ENCODE measurements at regions not wholly inside any gene's neighbourhood (a gene's known extent, or its start where the extent isn't known, plus 50 kb on each side); places are given as distances from the start of the nearest gene placed in this dataset.

- TF ChIP-seq REST (IDR thresholded peaks at IDR 0.05; ENCODE audit: unreplicated experiment), result no peak
- no peak for TF ChIP-seq EZH2 (IDR thresholded peaks at IDR 0.05; ENCODE audit: low read depth, unreplicated experiment)
- TF ChIP-seq EZH2phosphoT487 (IDR thresholded peaks at IDR 0.05; ENCODE audit: unreplicated experiment), result no peak
- TF ChIP-seq CTCF (conservative IDR thresholded peaks at IDR 0.05; ENCODE audit: low read depth in 2 of 2), result no peak
- no peak for TF ChIP-seq ZNF114 (CRISPR knock-in tag; IDR thresholded peaks at IDR 0.05)
- no peak for TF ChIP-seq ETS1 (IDR thresholded peaks at IDR 0.05)
Observed at GRCh38 chr3:144286235-144286910, 314.8 kb downstream of the DIPK2A start (continued).

GRCh38 chr3:144287001-144287400 lies 315.4 kb downstream of the DIPK2A start:
- H3K4me1 ChIP-seq (ENCODE audit: insufficient read depth), result no peaks in the 10 kb centered on the region
- no peak overlapping the region for H3K27ac ChIP-seq (ENCODE audit: low read depth)
- no peaks in the 10 kb centered on the region for H3F3A ChIP-seq (replicated peaks; ENCODE audit: low read depth)
- Mint-ChIP-seq H3K4me1 (peaks cover 3% of the 10 kb centered on the region; the same call in 1 of the 3 replicates), H3K27me3 (ENCODE audit: insufficient read depth, low read depth, poor library complexity) (no peaks in the 10 kb centered on the region), H3K9me3 (no peaks in the 10 kb centered on the region; the same call in 2 of the 3 replicates), H3K36me3 (ENCODE audit: low read depth) (no peaks in the 10 kb centered on the region), H3K4me3 (no peak overlapping the region), H3K27ac (no peak overlapping the region)
- no peaks in the 10 kb centered on the region for H3K79me2 ChIP-seq (replicated peaks; ENCODE audit: insufficient read depth)
- no peak for ATAC-seq
- no peak overlapping the region for H3K4me2 ChIP-seq
- H3K36me3 ChIP-seq (ENCODE audit: insufficient read depth), result no peaks in the 10 kb centered on the region
- no peak overlapping the region for H2AFZ ChIP-seq
- H3K27me3 ChIP-seq (ENCODE audit: insufficient read depth), result no peaks in the 10 kb centered on the region
- no peaks in the 10 kb centered on the region for H3K9me2 ChIP-seq (ENCODE audit: insufficient read depth)
- no peak for DNase-seq (ENCODE audit: low spot score)
- H3K4me3 ChIP-seq, result no peak overlapping the region
- H4K20me1 ChIP-seq (replicated peaks; ENCODE audit: insufficient read depth), result no peaks in the 10 kb centered on the region
- TF ChIP-seq JUNB (IDR thresholded peaks at IDR 0.05; ENCODE audit: unreplicated experiment), result no peak
- TF ChIP-seq ETS1 (IDR thresholded peaks at IDR 0.05), result no peak
- TF ChIP-seq ZNF462 (CRISPR knock-in tag; IDR thresholded peaks at IDR 0.05), result no peak
- no peak for TF ChIP-seq EZH2 (IDR thresholded peaks at IDR 0.05; ENCODE audit: low read depth, unreplicated experiment)
- TF ChIP-seq POLR2AphosphoS5 (IDR thresholded peaks at IDR 0.05; ENCODE audit: low read depth), result no peak
- no peak for TF ChIP-seq STAT1 (IDR thresholded peaks at IDR 0.05; ENCODE audit: unreplicated experiment)
